A673 (cell line): ENCODE measurements at regions not wholly inside any gene's neighbourhood (a gene's known extent, or its start where the extent isn't known, plus 50 kb on each side); places are given as distances from the start of the nearest gene placed in this dataset.

Experiments
- BruUV-seq: library from RNA; stranded (reverse); fragments of 400-500 nt; replicated peaks from 2 replicates; lab custom pipeline; 2021; lab: Mats Ljungman, UMichigan
- CTCF ChIA-PET: fragments of 300-600 bp; sonication (Branson Sonifier 250); formaldehyde crosslinking; loops from one replicate; lab custom pipeline; 2022; ENCODE audit warnings: antibody characterized with exemption; lab: Charles Lee
- POLR2A ChIA-PET: fragments of 300-600 bp; sonication (Branson Sonifier 250); formaldehyde crosslinking; loops from one replicate; lab custom pipeline; 2022; ENCODE audit warnings: antibody characterized with exemption; ENCODE audit not compliant: low non-redundant PET; lab: Charles Lee
- DNase-seq: peaks from one replicate; pipeline ENCODE4 v3.0.0-alpha.2; 2015; ENCODE audit warnings: low spot score
- H3K27ac ChIP-seq: fragments of 200-600 bp; sonication (generic); 2 replicates; pipeline ENCODE4 v1.5.1; 2016; ENCODE audit warnings: mixed run types, low read depth, mild to moderate bottlenecking, mixed read lengths, antibody characterized with exemption, low read length; ENCODE audit not compliant: poor library complexity, severe bottlenecking
- H3K27me3 ChIP-seq: fragments of 200-600 bp; sonication (generic); replicated peaks from 2 replicates; pipeline ENCODE4 v1.6.1; 2017; ENCODE audit warnings: mixed run types, low read depth, mild to moderate bottlenecking, mixed read lengths, antibody characterized with exemption, low read length; ENCODE audit not compliant: insufficient read depth, poor library complexity
- H3K36me3 ChIP-seq: fragments of 200-600 bp; sonication (generic); 2 replicates; pipeline ENCODE4 v1.6.1; 2016; ENCODE audit warnings: mixed run types, mild to moderate bottlenecking, mixed read lengths, antibody characterized with exemption, low read length; ENCODE audit not compliant: insufficient read depth, poor library complexity, severe bottlenecking
- H3K4me1 ChIP-seq: fragments of 200-600 bp; sonication (generic); 2 replicates; pipeline ENCODE4 v1.6.1; 2017; ENCODE audit warnings: mixed run types, mild to moderate bottlenecking, mixed read lengths, antibody characterized with exemption, low read length; ENCODE audit not compliant: insufficient read depth, poor library complexity, severe bottlenecking
- H3K4me3 ChIP-seq: fragments of 200-600 bp; sonication (generic); 2 replicates; pipeline ENCODE4 v1.5.1; 2016; ENCODE audit warnings: low read depth, mixed run types, mild to moderate bottlenecking, mixed read lengths, low read length; ENCODE audit not compliant: poor library complexity, severe bottlenecking
- H3K9me3 ChIP-seq: fragments of 200-600 bp; sonication (generic); 2 replicates; pipeline ENCODE4 v1.6.1; 2016; ENCODE audit warnings: mixed run types, low read depth, mild to moderate bottlenecking, mixed read lengths, antibody characterized with exemption, low read length; ENCODE audit not compliant: poor library complexity, severe bottlenecking
- CTCF ChIP-seq: fragments of 300-800, 200-600 bp; sonication (generic); conservative IDR thresholded peaks from 2 replicates; pipeline ENCODE4 v1.5.1; 2017; ENCODE audit warnings: low read depth, mild to moderate bottlenecking, antibody characterized with exemption, low read length, moderate library complexity, mixed read lengths
- EZH2 ChIP-seq: fragments of 200-600 bp; sonication (generic); IDR thresholded peaks from 2 replicates; pipeline ENCODE4 v1.6.1; 2017; ENCODE audit warnings: borderline replicate concordance, low read depth, mild to moderate bottlenecking, mixed read lengths, antibody characterized with exemption, low read length; ENCODE audit not compliant: poor library complexity, severe bottlenecking
- intact Hi-C: fragments of 100-400 bp; cut with micrococcal nuclease; formaldehyde crosslinking; loops from one replicate; pipeline ENCODE4 v1.10.0; 2022; ENCODE audit not compliant: unreplicated experiment

GRCh38 chr2:6446938-6447608, 418.6 kb downstream of the CMPK2 start:
- no peaks in the 10 kb centered on the region for H3K36me3 ChIP-seq
- no peak overlapping the region for H3K4me3 ChIP-seq
- intact Hi-C loops: no loop called here
- ChIA-PET POLR2A (no interaction called here), CTCF (no interaction called here)
- BruUV-seq: no TSS peak
- H3K9me3 ChIP-seq: no peaks in the 10 kb centered on the region
- H3K27ac ChIP-seq: no peak overlapping the region
- H3K4me1 ChIP-seq: no peaks in the 10 kb centered on the region
- TF ChIP-seq EZH2: no peak
- TF ChIP-seq CTCF: no peak
- no peaks in the 10 kb centered on the region for H3K27me3 ChIP-seq
- DNase-seq: no peak

- TF ChIP-seq EZH2: no peak
- TF ChIP-seq CTCF: no peak
- no peaks in the 10 kb centered on the region for H3K27me3 ChIP-seq
- ChIA-PET CTCF (interaction anchor here (0.6 kb wide), 1 partner anchor 223 kb away, joined by 6 read pairs; no protein-coding TSS in a partner anchor), POLR2A (no interaction called here)
- no TSS peak for BruUV-seq
- no peak overlapping the region for H3K4me3 ChIP-seq
- peaks cover 2% of the 10 kb centered on the region for H3K4me1 ChIP-seq
- no peaks in the 10 kb centered on the region for H3K36me3 ChIP-seq
- DNase-seq: no peak
- intact Hi-C loops: no loop called here
- H3K27ac ChIP-seq: no peak overlapping the region
- H3K9me3 ChIP-seq: no peaks in the 10 kb centered on the region
Measured at GRCh38 chr2:6448893-6449292, 416.8 kb downstream of the CMPK2 start.

GRCh38 chr2:6449343-6449742, 416.4 kb downstream of the CMPK2 start:
- intact Hi-C loops: no loop called here
- no peak overlapping the region for H3K27ac ChIP-seq
- no peaks in the 10 kb centered on the region for H3K27me3 ChIP-seq
- peaks cover 7% of the 10 kb centered on the region for H3K4me1 ChIP-seq
- no peaks in the 10 kb centered on the region for H3K9me3 ChIP-seq
- ChIA-PET CTCF (interaction anchor here (0.6 kb wide), 1 partner anchor 224 kb away, joined by 6 read pairs; no protein-coding TSS in a partner anchor), POLR2A (no interaction called here)
- H3K4me3 ChIP-seq: no peak overlapping the region
- H3K36me3 ChIP-seq: no peaks in the 10 kb centered on the region
- BruUV-seq: no TSS peak
- DNase-seq: no peak
- TF ChIP-seq CTCF: no peak
- no peak for TF ChIP-seq EZH2
